GM12875 (cell line): ENCODE measurements at regions not wholly inside any gene's neighbourhood (a gene's known extent, or its start where the extent isn't known, plus 50 kb on each side); places are given as distances from the start of the nearest gene placed in this dataset.
"Not testable (repeated sequence)": the region's sequence is repeated elsewhere in the genome, so short reads cannot be mapped to it uniquely, and the experiment has no call there.

ENCODE experiments used
- H3K4me3 ChIP-seq: one replicate; pipeline ENCODE4 v1.5.1; 2011; ENCODE audit warnings: low read depth, low read length, control low read depth
- TF ChIP-seq, protein P1 (sequence below): IDR thresholded peaks from 2 replicates; pipeline ENCODE4 v1.5.1; 2011; ENCODE audit warnings: low read depth, mild to moderate bottlenecking, control low read depth, inconsistent platforms, low read length, moderate library complexity, borderline replicate concordance; ENCODE audit not compliant: insufficient read depth

DNA sequence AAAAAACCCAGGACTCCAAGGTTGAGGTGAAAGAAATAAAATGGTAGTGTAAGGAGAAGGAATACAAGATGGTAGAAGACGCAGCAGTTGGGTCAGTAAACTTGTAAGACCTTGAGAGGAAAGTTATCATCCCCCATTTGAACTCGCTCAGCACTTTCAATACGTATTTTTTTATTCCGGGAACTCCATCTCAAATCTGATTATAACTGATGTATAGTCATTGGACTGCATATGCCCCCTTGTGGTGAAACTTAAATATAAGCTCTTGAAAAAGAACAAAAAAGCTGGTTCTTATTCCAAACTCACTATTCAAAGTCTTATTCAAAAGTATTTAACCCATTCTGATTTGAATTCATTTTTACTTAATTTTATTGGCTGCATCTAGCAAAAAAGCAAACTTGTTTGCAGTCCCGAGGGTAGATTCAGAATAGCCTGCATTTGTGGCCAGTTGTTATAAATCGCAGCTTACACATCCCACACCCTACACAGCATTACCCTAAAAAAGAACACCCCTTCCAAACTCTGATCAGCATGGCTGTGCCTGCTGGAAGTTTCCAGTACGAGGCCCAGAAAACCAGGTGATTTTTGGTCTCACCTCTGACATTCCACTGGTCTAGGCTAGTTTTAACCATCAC lies 118.0 kb downstream of the ESM1 start:
- TF ChIP-seq, protein P1, sequence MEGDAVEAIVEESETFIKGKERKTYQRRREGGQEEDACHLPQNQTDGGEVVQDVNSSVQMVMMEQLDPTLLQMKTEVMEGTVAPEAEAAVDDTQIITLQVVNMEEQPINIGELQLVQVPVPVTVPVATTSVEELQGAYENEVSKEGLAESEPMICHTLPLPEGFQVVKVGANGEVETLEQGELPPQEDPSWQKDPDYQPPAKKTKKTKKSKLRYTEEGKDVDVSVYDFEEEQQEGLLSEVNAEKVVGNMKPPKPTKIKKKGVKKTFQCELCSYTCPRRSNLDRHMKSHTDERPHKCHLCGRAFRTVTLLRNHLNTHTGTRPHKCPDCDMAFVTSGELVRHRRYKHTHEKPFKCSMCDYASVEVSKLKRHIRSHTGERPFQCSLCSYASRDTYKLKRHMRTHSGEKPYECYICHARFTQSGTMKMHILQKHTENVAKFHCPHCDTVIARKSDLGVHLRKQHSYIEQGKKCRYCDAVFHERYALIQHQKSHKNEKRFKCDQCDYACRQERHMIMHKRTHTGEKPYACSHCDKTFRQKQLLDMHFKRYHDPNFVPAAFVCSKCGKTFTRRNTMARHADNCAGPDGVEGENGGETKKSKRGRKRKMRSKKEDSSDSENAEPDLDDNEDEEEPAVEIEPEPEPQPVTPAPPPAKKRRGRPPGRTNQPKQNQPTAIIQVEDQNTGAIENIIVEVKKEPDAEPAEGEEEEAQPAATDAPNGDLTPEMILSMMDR: peak; percentile 24; the same call in 1 of the 2 replicates
- H3K4me3 ChIP-seq: no peak overlapping the region

DNA sequence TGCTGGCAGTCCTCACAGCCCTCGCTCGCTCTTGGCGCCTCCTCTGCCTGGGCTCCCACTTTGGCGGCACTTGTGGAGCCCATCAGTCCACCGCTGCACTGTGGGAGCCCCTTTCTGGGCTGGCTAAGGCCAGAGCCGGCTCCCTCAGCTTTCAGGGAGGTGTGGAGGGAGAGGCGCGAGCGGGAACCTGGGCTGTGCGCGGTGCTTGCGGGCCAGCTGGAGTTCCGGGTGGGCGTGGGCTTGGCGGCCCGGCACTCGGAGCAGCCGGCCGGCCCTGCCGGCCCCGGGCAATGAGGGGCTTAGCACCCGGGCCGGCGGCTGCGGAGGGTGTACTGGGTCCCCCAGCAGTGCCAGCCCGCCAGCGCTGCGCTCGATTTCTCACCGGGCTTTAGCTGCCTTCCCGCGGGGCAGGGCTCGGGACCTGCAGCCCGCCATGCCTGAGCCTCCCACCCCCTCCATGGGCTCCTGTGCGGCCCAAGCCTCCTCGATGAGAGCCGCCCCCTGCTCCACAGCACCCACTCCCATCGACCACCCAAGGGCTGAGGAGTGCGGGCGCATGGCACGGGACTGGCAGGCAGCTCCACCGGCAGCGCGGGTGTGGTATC lies 120.4 kb downstream of the ESM1 start:
- not testable (repeated sequence) for H3K4me3 ChIP-seq

DNA sequence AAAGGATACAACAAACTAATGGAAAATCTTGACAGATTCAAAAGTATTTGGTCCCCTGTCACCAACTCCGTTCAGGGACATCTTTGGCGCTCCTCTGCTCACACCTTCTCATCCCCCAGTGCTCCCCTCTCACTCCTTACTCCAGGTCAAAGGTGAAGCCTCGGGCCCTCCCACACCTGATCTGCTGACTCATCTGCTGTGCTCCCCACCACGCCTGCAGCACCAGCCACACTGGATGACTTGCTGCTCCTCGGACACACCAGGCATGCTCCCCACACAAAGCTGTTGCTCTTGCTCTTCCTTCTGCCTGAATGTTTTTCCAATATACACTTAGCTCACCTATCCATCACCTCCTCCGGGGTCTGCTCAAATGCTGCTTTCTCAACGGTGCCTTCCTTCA lies 123.4 kb downstream of the ESM1 start:
- TF ChIP-seq, protein P1: no peak
- H3K4me3 ChIP-seq: no peak overlapping the region

DNA sequence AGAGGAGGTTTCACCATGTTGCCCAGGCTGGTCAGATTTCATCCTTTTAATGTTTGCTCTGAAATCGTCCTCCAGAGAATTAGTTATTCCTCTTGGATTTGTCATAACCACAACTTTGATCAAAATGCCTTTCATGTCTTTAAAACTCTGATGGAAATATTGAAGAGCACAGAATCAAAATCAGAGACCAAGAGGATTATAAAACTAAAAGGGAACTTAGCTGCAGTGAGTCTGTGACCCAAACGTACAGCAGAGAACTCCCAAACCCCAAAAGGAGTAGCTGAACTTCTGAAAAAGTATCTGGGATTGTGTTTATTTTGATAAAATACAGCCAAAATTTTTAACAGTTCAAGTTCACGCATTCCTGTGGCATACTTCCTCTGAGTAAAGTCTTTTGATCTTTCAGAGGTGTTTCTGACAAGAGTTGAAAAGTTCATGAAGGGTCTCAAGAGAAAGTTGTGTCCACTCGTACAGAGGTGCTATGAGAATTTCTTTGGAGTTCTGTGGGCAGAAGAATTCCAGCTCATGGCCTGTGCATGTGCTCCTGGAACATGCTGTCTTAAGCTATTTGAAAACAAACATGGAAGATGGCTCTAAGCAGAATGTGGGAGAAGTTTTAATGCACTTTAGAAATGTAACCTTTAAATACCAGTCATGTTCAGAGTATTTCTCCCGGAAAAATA lies 124.0 kb downstream of the ESM1 start:
- TF ChIP-seq, protein P1: no peak
- H3K4me3 ChIP-seq: no peak overlapping the region

DNA sequence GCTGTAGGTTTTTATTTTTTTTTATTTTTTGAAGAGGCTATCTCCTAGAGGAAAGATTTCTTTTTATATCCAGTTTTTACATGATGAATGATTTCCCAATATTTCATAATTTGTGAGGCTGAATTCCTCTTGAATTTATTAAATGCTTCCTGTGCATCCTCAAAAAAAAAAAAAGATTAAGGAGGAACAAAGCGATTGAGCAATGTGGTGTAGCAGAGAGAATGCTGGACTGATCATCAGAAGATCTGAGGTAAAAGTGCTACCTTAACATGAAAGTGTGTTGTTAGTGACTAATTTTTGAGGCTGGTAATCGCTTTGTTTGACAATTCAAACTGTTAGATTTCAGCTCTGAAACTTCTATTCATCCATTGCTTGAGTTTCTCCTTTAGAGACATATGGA lies 125.1 kb downstream of the ESM1 start:
- TF ChIP-seq, protein P1: no peak
- H3K4me3 ChIP-seq: no peak overlapping the region

DNA sequence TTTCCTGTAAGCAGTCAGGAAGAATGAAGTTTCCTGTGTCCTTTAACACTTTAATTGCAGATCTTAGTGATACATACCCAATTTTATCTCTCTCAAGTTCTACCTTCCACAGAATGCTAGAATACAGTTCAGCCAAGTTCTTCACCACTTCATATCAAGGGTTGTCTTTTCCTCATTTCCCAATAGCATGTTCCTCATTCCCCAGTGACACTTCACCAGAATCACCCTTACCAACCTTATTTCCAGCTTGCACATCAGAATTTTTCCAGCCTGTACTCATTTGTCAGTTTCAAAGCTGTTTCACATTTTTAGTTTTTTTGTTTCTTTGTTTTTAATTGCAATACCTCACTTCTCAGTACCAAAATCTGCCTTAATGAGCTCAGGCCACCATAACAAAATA lies 126.1 kb downstream of the ESM1 start:
- H3K4me3 ChIP-seq: no peak overlapping the region
- TF ChIP-seq, protein P1: no peak

DNA sequence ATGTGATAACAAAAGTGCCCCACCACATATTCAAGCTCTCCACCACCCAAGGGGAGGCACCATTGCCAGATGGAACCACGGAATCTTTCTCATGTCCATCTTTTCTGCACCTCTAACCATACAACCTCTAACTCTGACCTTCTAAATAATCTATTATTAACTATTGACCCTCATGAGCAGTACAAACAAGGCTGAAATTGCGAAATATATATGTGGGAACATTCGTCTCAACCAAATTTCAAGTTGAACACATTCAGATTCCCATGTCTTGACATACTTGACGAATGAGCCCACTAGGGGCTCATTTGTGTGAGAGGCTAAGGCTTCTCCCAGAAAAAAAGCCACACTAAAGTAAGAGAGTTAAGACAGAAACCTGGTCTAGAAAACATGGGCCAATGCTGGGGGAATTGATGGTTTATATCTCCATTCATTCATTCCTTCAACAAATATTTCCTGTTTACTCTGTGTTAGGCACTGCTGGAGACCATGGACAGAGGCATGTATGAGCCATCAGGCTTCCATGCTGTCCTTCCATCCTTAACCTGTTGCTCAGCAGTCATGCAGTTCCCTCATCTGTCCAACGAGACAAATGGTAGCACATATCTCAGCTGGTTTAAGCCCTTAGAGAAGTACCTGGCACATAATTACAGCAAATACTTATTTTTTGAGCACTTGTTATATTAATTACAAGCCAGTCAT lies 130.4 kb downstream of the ESM1 start:
- no peak overlapping the region for H3K4me3 ChIP-seq
- TF ChIP-seq, protein P1: no peak
